ENCODE measurements at regions not wholly inside any gene's neighbourhood (a gene's known extent, or its start where the extent isn't known, plus 50 kb on each side); places are given as distances from the start of the nearest gene placed in this dataset.

DNA sequence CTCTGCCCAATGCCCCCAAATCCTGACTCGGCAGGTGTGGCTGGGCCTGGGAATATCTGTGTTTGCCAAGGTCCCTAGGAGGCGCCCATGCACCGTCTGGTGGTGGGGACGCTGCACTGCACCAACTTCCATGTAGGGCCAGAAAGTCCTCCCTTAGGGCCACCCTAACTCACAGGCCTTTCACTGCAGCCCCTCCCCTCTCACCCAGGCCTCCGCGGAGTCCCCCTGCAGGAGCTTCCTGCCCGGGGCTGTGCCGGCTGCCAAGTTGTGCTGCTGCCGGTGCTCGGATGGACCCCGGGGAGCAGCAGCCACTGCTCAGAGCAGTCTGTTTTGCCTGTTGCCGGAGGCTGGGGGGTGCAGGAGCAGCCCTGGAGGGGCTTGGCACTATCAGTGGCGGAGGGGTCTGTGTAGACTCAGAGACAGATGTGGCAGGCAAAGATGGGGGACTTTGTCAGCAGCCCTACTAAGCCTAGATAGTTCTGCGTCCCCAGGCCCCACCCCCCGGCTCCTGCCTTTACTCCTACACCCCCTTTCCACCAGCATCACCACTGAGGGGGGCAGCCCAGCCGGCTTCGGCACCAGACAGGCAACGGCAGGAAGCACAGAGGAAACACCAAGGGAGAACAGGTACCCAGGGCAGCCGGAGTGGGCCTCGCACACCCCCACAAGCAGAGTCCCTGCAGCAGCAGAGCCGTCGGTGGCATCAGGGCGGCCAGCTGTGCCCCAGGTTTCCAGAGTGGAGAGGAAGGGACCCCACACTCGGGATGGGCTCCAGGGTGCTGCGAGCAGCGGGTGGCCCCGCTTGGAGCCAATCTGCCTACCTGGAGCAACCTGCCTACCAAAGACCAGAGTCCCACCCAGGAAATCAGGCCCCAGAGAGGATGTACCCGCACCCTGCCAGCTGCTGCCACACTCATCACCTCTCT lies 124.3 kb downstream of the TRIM29 start:
- ChIA-PET CTCF (ENCODE audit: low intra/inter-chr PET ratio, low total read pairs) (interaction anchor here (1.1 to 2.2 kb wide), 2 partner anchors 347 to 372 kb away, joined by 3 to 17 read pairs; no protein-coding TSS in a partner anchor), POLR2A (no interaction called here)
- no peaks in the 10 kb centered on the region for H4K20me1 ChIP-seq (ENCODE audit: insufficient read depth, low read length)
- WGBS (ENCODE audit: low lambda C conversion rate), result 27% methylated on average over 5 of the region's 28 CpGs
- H2AFZ ChIP-seq (ENCODE audit: low read length), result no peak overlapping the region
- no peaks in the 10 kb centered on the region for H3K9me3 ChIP-seq (ENCODE audit: low read length)
- intact Hi-C loops (cut with micrococcal nuclease; ENCODE audit: unreplicated experiment) (no loop called here), in situ Hi-C loops (cut with HindIII; ENCODE audit: extremely low pct_ligation_motif_present, low pct_unique_long_range_greater_than_20kb) (loop anchor here (10.0 kb wide), 1 partner anchor 349 kb away; no protein-coding TSS in a partner anchor)
- no peak overlapping the region for H3K4me3 ChIP-seq (replicated peaks in 1 of 3; ENCODE audit: insufficient read depth in 1 of 3, low read depth in 2 of 3, low read length in 3 of 3)
- no peak overlapping the region for H3K4me2 ChIP-seq (ENCODE audit: low read depth, low read length)
- H3K27ac ChIP-seq (ENCODE audit: extremely low read length, insufficient read depth, low read length), result no peak overlapping the region
- H3K27me3 ChIP-seq (ENCODE audit: control insufficient read depth in 1 of 2, insufficient read depth in 2 of 2, low read length in 2 of 2), result peaks cover 7 to 50% of the 10 kb centered on the region in 2 experiments; a peak in 3 of 5 replicates
- no peaks in the 10 kb centered on the region for H3K36me3 ChIP-seq (replicated peaks in 1 of 2; ENCODE audit: control insufficient read depth in 1 of 2, insufficient read depth in 2 of 2, low read length in 2 of 2)
- ATAC-seq (peak; percentile 98), DNase-seq (ENCODE audit: low spot score) (peak; percentile 32), FAIRE-seq (peak; percentile 18)
- BruUV-seq (replicated peaks), result no TSS peak
- no peaks in the 10 kb centered on the region for H3K4me1 ChIP-seq (ENCODE audit: insufficient read depth, low read length)
- H3K79me2 ChIP-seq (ENCODE audit: insufficient read depth, low read length), result no peaks in the 10 kb centered on the region
- no peak overlapping the region for H3K9ac ChIP-seq (ENCODE audit: insufficient read depth, low read depth, low read length)
- TF ChIP-seq, protein P1, sequence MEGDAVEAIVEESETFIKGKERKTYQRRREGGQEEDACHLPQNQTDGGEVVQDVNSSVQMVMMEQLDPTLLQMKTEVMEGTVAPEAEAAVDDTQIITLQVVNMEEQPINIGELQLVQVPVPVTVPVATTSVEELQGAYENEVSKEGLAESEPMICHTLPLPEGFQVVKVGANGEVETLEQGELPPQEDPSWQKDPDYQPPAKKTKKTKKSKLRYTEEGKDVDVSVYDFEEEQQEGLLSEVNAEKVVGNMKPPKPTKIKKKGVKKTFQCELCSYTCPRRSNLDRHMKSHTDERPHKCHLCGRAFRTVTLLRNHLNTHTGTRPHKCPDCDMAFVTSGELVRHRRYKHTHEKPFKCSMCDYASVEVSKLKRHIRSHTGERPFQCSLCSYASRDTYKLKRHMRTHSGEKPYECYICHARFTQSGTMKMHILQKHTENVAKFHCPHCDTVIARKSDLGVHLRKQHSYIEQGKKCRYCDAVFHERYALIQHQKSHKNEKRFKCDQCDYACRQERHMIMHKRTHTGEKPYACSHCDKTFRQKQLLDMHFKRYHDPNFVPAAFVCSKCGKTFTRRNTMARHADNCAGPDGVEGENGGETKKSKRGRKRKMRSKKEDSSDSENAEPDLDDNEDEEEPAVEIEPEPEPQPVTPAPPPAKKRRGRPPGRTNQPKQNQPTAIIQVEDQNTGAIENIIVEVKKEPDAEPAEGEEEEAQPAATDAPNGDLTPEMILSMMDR (CRISPR knock-in tag; IDR thresholded peaks at IDR 0.05), result peak; percentile 85
- peak; percentile 19 for TF ChIP-seq TBL1XR1 (IDR thresholded peaks at IDR 0.05; ENCODE audit: borderline replicate concordance, low read length, partially characterized antibody)
- no peak for TF ChIP-seq KAT7 (CRISPR knock-in tag; IDR thresholded peaks at IDR 0.05; ENCODE audit: borderline replicate concordance)
- TF ChIP-seq, protein P2, sequence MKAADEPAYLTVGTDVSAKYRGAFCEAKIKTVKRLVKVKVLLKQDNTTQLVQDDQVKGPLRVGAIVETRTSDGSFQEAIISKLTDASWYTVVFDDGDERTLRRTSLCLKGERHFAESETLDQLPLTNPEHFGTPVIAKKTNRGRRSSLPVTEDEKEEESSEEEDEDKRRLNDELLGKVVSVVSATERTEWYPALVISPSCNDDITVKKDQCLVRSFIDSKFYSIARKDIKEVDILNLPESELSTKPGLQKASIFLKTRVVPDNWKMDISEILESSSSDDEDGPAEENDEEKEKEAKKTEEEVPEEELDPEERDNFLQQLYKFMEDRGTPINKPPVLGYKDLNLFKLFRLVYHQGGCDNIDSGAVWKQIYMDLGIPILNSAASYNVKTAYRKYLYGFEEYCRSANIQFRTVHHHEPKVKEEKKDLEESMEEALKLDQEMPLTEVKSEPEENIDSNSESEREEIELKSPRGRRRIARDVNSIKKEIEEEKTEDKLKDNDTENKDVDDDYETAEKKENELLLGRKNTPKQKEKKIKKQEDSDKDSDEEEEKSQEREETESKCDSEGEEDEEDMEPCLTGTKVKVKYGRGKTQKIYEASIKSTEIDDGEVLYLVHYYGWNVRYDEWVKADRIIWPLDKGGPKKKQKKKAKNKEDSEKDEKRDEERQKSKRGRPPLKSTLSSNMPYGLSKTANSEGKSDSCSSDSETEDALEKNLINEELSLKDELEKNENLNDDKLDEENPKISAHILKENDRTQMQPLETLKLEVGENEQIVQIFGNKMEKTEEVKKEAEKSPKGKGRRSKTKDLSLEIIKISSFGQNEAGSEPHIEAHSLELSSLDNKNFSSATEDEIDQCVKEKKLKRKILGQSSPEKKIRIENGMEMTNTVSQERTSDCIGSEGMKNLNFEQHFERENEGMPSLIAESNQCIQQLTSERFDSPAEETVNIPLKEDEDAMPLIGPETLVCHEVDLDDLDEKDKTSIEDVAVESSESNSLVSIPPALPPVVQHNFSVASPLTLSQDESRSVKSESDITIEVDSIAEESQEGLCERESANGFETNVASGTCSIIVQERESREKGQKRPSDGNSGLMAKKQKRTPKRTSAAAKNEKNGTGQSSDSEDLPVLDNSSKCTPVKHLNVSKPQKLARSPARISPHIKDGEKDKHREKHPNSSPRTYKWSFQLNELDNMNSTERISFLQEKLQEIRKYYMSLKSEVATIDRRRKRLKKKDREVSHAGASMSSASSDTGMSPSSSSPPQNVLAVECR (CRISPR knock-in tag; IDR thresholded peaks at IDR 0.05; ENCODE audit: borderline replicate concordance), result no peak
- no peak for TF ChIP-seq ZNF781 (CRISPR knock-in tag; IDR thresholded peaks at IDR 0.05; ENCODE audit: borderline replicate concordance, not compliant biosample characterization)
- TF ChIP-seq RAD21 (CRISPR knock-in tag; IDR thresholded peaks at IDR 0.05), result peak; percentile 76
- no peak for TF ChIP-seq TMF1 (CRISPR knock-in tag; IDR thresholded peaks at IDR 0.05; ENCODE audit: low read depth)
- TF ChIP-seq ARNTL (CRISPR knock-in tag; IDR thresholded peaks at IDR 0.05), result no peak
- no peak for TF ChIP-seq MIXL1 (CRISPR knock-in tag; IDR thresholded peaks at IDR 0.05)
- TF ChIP-seq, protein P3, sequence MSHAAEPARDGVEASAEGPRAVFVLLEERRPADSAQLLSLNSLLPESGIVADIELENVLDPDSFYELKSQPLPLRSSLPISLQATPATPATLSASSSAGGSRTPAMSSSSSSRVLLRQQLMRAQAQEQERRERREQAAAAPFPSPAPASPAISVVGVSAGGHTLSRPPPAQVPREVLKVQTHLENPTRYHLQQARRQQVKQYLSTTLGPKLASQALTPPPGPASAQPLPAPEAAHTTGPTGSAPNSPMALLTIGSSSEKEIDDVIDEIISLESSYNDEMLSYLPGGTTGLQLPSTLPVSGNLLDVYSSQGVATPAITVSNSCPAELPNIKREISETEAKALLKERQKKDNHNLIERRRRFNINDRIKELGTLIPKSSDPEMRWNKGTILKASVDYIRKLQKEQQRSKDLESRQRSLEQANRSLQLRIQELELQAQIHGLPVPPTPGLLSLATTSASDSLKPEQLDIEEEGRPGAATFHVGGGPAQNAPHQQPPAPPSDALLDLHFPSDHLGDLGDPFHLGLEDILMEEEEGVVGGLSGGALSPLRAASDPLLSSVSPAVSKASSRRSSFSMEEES (CRISPR knock-in tag; IDR thresholded peaks at IDR 0.05), result no peak
- peak; percentile 51 for TF ChIP-seq XRCC5 (optimal IDR thresholded peaks at IDR 0.05; ENCODE audit: low read length)
- no peak for TF ChIP-seq RBM39 (IDR thresholded peaks at IDR 0.05; ENCODE audit: low read depth, low read length, poor library complexity, severe bottlenecking)
- peak; percentile 77 for TF ChIP-seq STAG1 (CRISPR knock-in tag; IDR thresholded peaks at IDR 0.05)
- TF ChIP-seq ZNF441 (CRISPR knock-in tag; IDR thresholded peaks at IDR 0.05; ENCODE audit: borderline replicate concordance), result no peak
- TF ChIP-seq SMC3 (IDR thresholded peaks at IDR 0.05; ENCODE audit: low read length), result peak; percentile 77
- TF ChIP-seq PAX8 (CRISPR knock-in tag; IDR thresholded peaks at IDR 0.05; ENCODE audit: borderline replicate concordance), result no peak
- TF ChIP-seq SYNCRIP (IDR thresholded peaks at IDR 0.05; ENCODE audit: insufficient read depth, low read depth, low read length), result no peak

Data from HepG2 (cell line).